ENCODE measurements at regions not wholly inside any gene's neighbourhood (a gene's known extent, or its start where the extent isn't known, plus 50 kb on each side); places are given as distances from the start of the nearest gene placed in this dataset.

DNA sequence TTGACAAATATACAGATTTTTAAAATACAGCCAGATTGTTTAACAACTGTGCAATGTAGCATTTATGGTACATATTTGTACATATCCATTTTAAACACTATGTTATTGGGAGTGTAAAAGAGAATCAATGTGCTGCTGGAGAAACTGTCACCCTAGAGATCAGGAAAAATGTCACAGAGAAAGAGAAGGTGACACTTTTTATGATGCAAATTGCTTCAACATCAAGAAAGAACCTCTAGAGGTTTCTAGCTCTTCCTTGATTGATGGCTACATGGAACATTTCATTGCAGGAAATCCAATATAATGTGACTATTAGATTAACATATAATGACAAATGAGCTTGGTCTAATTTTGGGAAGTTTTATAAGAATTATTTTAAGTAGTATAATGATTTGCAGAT is 1491.2 kb upstream of the PCDH20 start:
- CTCF ChIA-PET = no interaction called here
- H3K4me2 ChIP-seq (ENCODE audit: low read length) = no peak overlapping the region
- DNase-seq (ENCODE audit: low read depth, low spot score) = no peak

DNA sequence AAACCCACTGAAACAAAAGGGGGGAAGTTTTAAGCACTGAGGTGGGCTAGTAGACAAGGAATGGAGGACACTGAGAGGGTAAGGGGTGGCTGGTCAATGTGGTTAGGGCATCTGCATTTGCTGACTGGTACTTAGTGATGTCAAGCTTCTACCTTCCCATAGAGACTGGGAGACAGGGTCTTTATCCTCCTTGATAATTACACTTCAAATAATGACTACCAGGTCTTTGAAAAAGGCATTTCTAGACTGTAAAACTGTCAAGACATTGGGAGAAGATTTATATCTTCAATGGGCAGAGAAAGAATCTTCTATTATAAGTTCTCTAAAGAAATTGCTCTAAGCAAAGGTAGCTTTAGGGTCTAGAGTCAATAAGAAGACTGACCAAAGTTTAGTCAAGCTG is 1490.8 kb upstream of the PCDH20 start:
- DNase-seq (ENCODE audit: low read depth, low spot score) (no peak), ATAC-seq (no peak)
- intact Hi-C loops (cut with micrococcal nuclease) = no loop called here
- BruUV-seq (replicated peaks) = no TSS peak
- no peak overlapping the region for H3K4me3 ChIP-seq (replicated peaks in 1 of 2; ENCODE audit: low read depth in 1 of 2, low read length in 2 of 2)
- H3K4me1 ChIP-seq (ENCODE audit: control insufficient read depth in 1 of 2, insufficient read depth in 2 of 2, low read length in 2 of 2) = no peaks in the 10 kb centered on the region
- no peak overlapping the region for H3K9ac ChIP-seq (ENCODE audit: low read length)
- peaks cover 16% of the 10 kb centered on the region for H3K9me2 ChIP-seq (ENCODE audit: insufficient read depth)
- peak overlapping the region; percentile 21 for H2AFZ ChIP-seq (ENCODE audit: low read depth, low read length, poor library complexity, severe bottlenecking)
- H4K20me1 ChIP-seq (ENCODE audit: insufficient read depth) = no peaks in the 10 kb centered on the region
- ChIA-PET RAD21 (ENCODE audit: low non-redundant PET in 1 of 2, low total read pairs in 2 of 2, uncharacterized antibody in 2 of 2, unreplicated experiment in 2 of 2) (no interaction called here), POLR2A (no interaction called here), CTCF (no interaction called here)
- no peaks in the 10 kb centered on the region for H3K9me3 ChIP-seq (ENCODE audit: control insufficient read depth in 1 of 2, insufficient read depth in 1 of 2, low read depth in 1 of 2, low read length in 2 of 2)
- no peaks in the 10 kb centered on the region for H3K36me3 ChIP-seq (ENCODE audit: control insufficient read depth in 1 of 2, insufficient read depth in 2 of 2, low read length in 2 of 2)
- H3K27ac ChIP-seq (ENCODE audit: low read depth, low read length) = no peak overlapping the region
- H3K4me2 ChIP-seq (ENCODE audit: low read length) = no peak overlapping the region
- TF ChIP-seq, protein P1, sequence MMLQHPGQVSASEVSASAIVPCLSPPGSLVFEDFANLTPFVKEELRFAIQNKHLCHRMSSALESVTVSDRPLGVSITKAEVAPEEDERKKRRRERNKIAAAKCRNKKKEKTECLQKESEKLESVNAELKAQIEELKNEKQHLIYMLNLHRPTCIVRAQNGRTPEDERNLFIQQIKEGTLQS (IDR thresholded peaks at IDR 0.05) = no peak
- TF ChIP-seq YY1 (IDR thresholded peaks at IDR 0.05; ENCODE audit: extremely low read depth, insufficient replicate concordance, low read depth, low read length) = no peak
- H3K79me2 ChIP-seq (ENCODE audit: insufficient read depth, low read length) = no peaks in the 10 kb centered on the region
- H3K27me3 ChIP-seq (ENCODE audit: insufficient read depth, low read length) = no peaks in the 10 kb centered on the region

More for the DNA sequence above, 1491.2 kb upstream of the PCDH20 start:
- TF ChIP-seq EZH2 (IDR thresholded peaks at IDR 0.05) (no peak), ELF1 (IDR thresholded peaks at IDR 0.05; ENCODE audit: borderline replicate concordance, low read depth) (no peak), SP1 (IDR thresholded peaks at IDR 0.05; ENCODE audit: low read depth) (no peak), YY1 (IDR thresholded peaks at IDR 0.05; ENCODE audit: extremely low read depth, insufficient replicate concordance, low read depth, low read length) (no peak), CEBPB (IDR thresholded peaks at IDR 0.05; ENCODE audit: low read depth) (no peak), POLR2A (IDR thresholded peaks at IDR 0.05; ENCODE audit: borderline replicate concordance, extremely low read depth, insufficient read depth, insufficient read length) (no peak), SIN3A (IDR thresholded peaks at IDR 0.05; ENCODE audit: low read depth) (no peak), EGR1 (IDR thresholded peaks at IDR 0.05; ENCODE audit: low read depth) (no peak)
- intact Hi-C loops (cut with micrococcal nuclease) = no loop called here
- ATAC-seq = no peak
- Histone ChIP-seq H3K9ac (ENCODE audit: low read length) (no peak overlapping the region), H3K4me1 (ENCODE audit: control insufficient read depth in 1 of 2, insufficient read depth in 2 of 2, low read length in 2 of 2) (no peaks in the 10 kb centered on the region), H2AFZ (ENCODE audit: low read depth, low read length, poor library complexity, severe bottlenecking) (no peak overlapping the region), H3K9me2 (ENCODE audit: insufficient read depth) (peaks cover 16% of the 10 kb centered on the region), H3K27ac (ENCODE audit: low read depth, low read length) (no peak overlapping the region), H3K36me3 (ENCODE audit: control insufficient read depth in 1 of 2, insufficient read depth in 2 of 2, low read length in 2 of 2) (no peaks in the 10 kb centered on the region), H3K27me3 (ENCODE audit: insufficient read depth, low read length) (no peaks in the 10 kb centered on the region), H3K4me3 (replicated peaks in 1 of 2; ENCODE audit: low read depth in 1 of 2, low read length in 2 of 2) (no peak overlapping the region), H4K20me1 (ENCODE audit: insufficient read depth) (no peaks in the 10 kb centered on the region), H3K9me3 (ENCODE audit: control insufficient read depth in 1 of 2, insufficient read depth in 1 of 2, low read depth in 1 of 2, low read length in 2 of 2) (no peaks in the 10 kb centered on the region), H3K79me2 (ENCODE audit: insufficient read depth, low read length) (no peaks in the 10 kb centered on the region)
- POLR2A ChIA-PET = no interaction called here
- BruUV-seq (replicated peaks) = no TSS peak
- RAD21 ChIA-PET (ENCODE audit: low non-redundant PET in 1 of 2, low total read pairs in 2 of 2, uncharacterized antibody in 2 of 2, unreplicated experiment in 2 of 2) = no interaction called here

Measured in HCT116 (cell line).